GM19035 (cell line): ENCODE measurements at regions not wholly inside any gene's neighbourhood (a gene's known extent, or its start where the extent isn't known, plus 50 kb on each side); places are given as distances from the start of the nearest gene placed in this dataset.

ENCODE experiments used
- ATAC-seq: cut with Tn5 transposase; IDR thresholded peaks from one replicate; pipeline ENCODE4 v1.9.1; 2021; ENCODE audit not compliant: unreplicated experiment

GRCh38 chr16:64419832-64420231 is 702.0 kb downstream of the CDH11 start:
- no peak for ATAC-seq

GRCh38 chr16:64417711-64418227 is 704.1 kb downstream of the CDH11 start:
- ATAC-seq, result no peak

GRCh38 chr16:64416216-64417005 is 705.5 kb downstream of the CDH11 start:
- ATAC-seq, result no peak

- no peak for ATAC-seq
These were observed 709.1 kb downstream of the CDH11 start for GRCh38 chr16:64412578-64413280.

GRCh38 chr16:64410306-64410705 is 711.6 kb downstream of the CDH11 start:
- ATAC-seq, result no peak

- ATAC-seq, result no peak
These were observed 712.1 kb downstream of the CDH11 start for GRCh38 chr16:64409783-64410210.

- ATAC-seq, result no peak
These were observed 713.2 kb downstream of the CDH11 start for GRCh38 chr16:64408699-64409098.

- no peak for ATAC-seq
These were observed 715.1 kb downstream of the CDH11 start for GRCh38 chr16:64406770-64407181.

GRCh38 chr16:64403352-64403751 is 718.5 kb downstream of the CDH11 start:
- no peak for ATAC-seq

GRCh38 chr16:64398793-64399192 is 723.1 kb downstream of the CDH11 start:
- no peak for ATAC-seq

- no peak for ATAC-seq
These were observed 723.8 kb downstream of the CDH11 start for GRCh38 chr16:64397945-64398508.

- ATAC-seq, result no peak
These were observed 724.8 kb downstream of the CDH11 start for GRCh38 chr16:64397042-64397441.

- ATAC-seq, result no peak
These were observed 727.8 kb downstream of the CDH11 start for GRCh38 chr16:64394061-64394460.

- no peak for ATAC-seq
These were observed 729.4 kb downstream of the CDH11 start for GRCh38 chr16:64392456-64392855.

GRCh38 chr16:64391063-64391600 is 730.7 kb downstream of the CDH11 start:
- ATAC-seq, result no peak

GRCh38 chr16:64390102-64390501 is 731.8 kb downstream of the CDH11 start:
- no peak for ATAC-seq

GRCh38 chr16:64384636-64385035 is 737.2 kb downstream of the CDH11 start:
- no peak for ATAC-seq

GRCh38 chr16:64381979-64382378 is 739.9 kb downstream of the CDH11 start:
- ATAC-seq, result no peak

GRCh38 chr16:64380751-64381150 is 741.1 kb downstream of the CDH11 start:
- ATAC-seq, result no peak

GRCh38 chr16:64375391-64375980 is 746.4 kb downstream of the CDH11 start:
- ATAC-seq, result no peak

- ATAC-seq, result no peak
These were observed 751.8 kb downstream of the CDH11 start for GRCh38 chr16:64370112-64370511.
